OCI-LY1 (cell line): ENCODE measurements at regions not wholly inside any gene's neighbourhood (a gene's known extent, or its start where the extent isn't known, plus 50 kb on each side); places are given as distances from the start of the nearest gene placed in this dataset.

Experiments used
- H2AFZ ChIP-seq: fragments of 200-600 bp; sonication (generic), shearing (Covaris generic); 2 replicates; pipeline ENCODE4 v1.6.0; 2014; ENCODE audit warnings: antibody characterized with exemption, mild to moderate bottlenecking, low read length
- H3F3A ChIP-seq: fragments of 200-600 bp; sonication (generic), shearing (Covaris generic); 2 replicates; pipeline ENCODE4 v1.6.0; 2014; ENCODE audit warnings: mild to moderate bottlenecking, antibody characterized with exemption, low read length, moderate library complexity; ENCODE audit not compliant: insufficient read depth
- H3K27ac ChIP-seq: fragments of 200-600 bp; sonication (generic); 2 replicates; pipeline ENCODE4 v1.5.1; 2014; ENCODE audit warnings: low read length, mixed run types, mild to moderate bottlenecking, low read depth; ENCODE audit not compliant: poor library complexity, severe bottlenecking
- H3K27me3 ChIP-seq: fragments of 200-600 bp; sonication (generic); 2 replicates; pipeline ENCODE4 v1.6.0; 2014; ENCODE audit warnings: antibody characterized with exemption, mild to moderate bottlenecking, low read length, moderate library complexity; ENCODE audit not compliant: insufficient read depth
- H3K36me3 ChIP-seq: fragments of 200-600 bp; sonication (generic); 2 replicates; pipeline ENCODE4 v1.6.1; 2014; ENCODE audit warnings: mild to moderate bottlenecking, antibody characterized with exemption, low read length, moderate library complexity, mixed read lengths; ENCODE audit not compliant: insufficient read depth
- H3K4me1 ChIP-seq: fragments of 200-600 bp; sonication (generic); 2 replicates; pipeline ENCODE4 v1.5.1; 2014; ENCODE audit warnings: mild to moderate bottlenecking, low read length, moderate library complexity; ENCODE audit not compliant: insufficient read depth, severe bottlenecking
- H3K4me2 ChIP-seq: fragments of 200-600 bp; sonication (generic), shearing (Covaris generic); 2 replicates; pipeline ENCODE4 v1.6.1; 2014; ENCODE audit warnings: low read length
- H3K4me3 ChIP-seq: fragments of 200-600 bp; sonication (generic); 2 replicates; pipeline ENCODE4 v1.5.1; 2014; ENCODE audit warnings: low read length, low read depth, mild to moderate bottlenecking, mixed read lengths; ENCODE audit not compliant: poor library complexity, severe bottlenecking
- H3K79me2 ChIP-seq: fragments of 200-600 bp; shearing (Covaris generic); 2 replicates; pipeline ENCODE4 v1.6.1; 2016; ENCODE audit warnings: mixed run types, low read length, mixed read lengths; ENCODE audit not compliant: insufficient read depth
- H3K9ac ChIP-seq: fragments of 200-600 bp; sonication (generic), shearing (Covaris generic); 2 replicates; pipeline ENCODE4 v1.6.1; 2014; ENCODE audit warnings: mild to moderate bottlenecking, low read length, mixed read lengths
- H3K9me2 ChIP-seq: fragments of 200-600 bp; sonication (generic), shearing (Covaris generic); 2 replicates; pipeline ENCODE4 v1.6.1; 2014; ENCODE audit warnings: low read depth, mild to moderate bottlenecking, low read length, mixed read lengths
- H3K9me3 ChIP-seq: fragments of 200-600 bp; shearing (Covaris generic); 2 replicates; pipeline ENCODE4 v1.6.1; 2014; ENCODE audit warnings: low read length, mixed read lengths
- H4K20me1 ChIP-seq: fragments of 200-600 bp; sonication (generic), shearing (Covaris generic); 2 replicates; pipeline ENCODE4 v1.6.0; 2016; ENCODE audit warnings: mild to moderate bottlenecking, low read length; ENCODE audit not compliant: insufficient read depth
- CTCF ChIP-seq: fragments of 200-600 bp; sonication (generic), shearing (Covaris generic); IDR thresholded peaks from 2 replicates; pipeline ENCODE4 v1.5.1; 2017; ENCODE audit warnings: mild to moderate bottlenecking, antibody characterized with exemption, low read length, moderate library complexity, mixed read lengths
- EZH2 ChIP-seq: fragments of 200-600 bp; sonication (generic), shearing (Covaris generic); IDR thresholded peaks from 2 replicates; pipeline ENCODE4 v1.8.0; 2017; ENCODE audit warnings: borderline replicate concordance, mixed run types, mild to moderate bottlenecking, antibody characterized with exemption, low read length, moderate library complexity, mixed read lengths

- no peaks in the 10 kb centered on the region for H3K4me1 ChIP-seq
- no peak overlapping the region for H3K4me3 ChIP-seq
- H4K20me1 ChIP-seq, result no peaks in the 10 kb centered on the region
- H3F3A ChIP-seq, result no peaks in the 10 kb centered on the region
- H3K79me2 ChIP-seq, result no peaks in the 10 kb centered on the region
- H3K27ac ChIP-seq, result no peak overlapping the region
- H3K9me2 ChIP-seq, result no peaks in the 10 kb centered on the region
- H3K4me2 ChIP-seq, result no peak overlapping the region
- no peaks in the 10 kb centered on the region for H3K9me3 ChIP-seq
- no peaks in the 10 kb centered on the region for H3K27me3 ChIP-seq
- TF ChIP-seq EZH2 (no peak), CTCF (no peak)
- H2AFZ ChIP-seq, result no peak overlapping the region
- no peak overlapping the region for H3K9ac ChIP-seq
- H3K36me3 ChIP-seq, result no peaks in the 10 kb centered on the region
These were observed 70.7 kb upstream of the DPH6 start for GRCh38 chr15:35616498-35617271.

- H4K20me1 ChIP-seq, result no peaks in the 10 kb centered on the region
- TF ChIP-seq EZH2, result no peak
- TF ChIP-seq CTCF, result no peak
- H3K4me2 ChIP-seq, result no peak overlapping the region
- no peaks in the 10 kb centered on the region for H3K27me3 ChIP-seq
- no peaks in the 10 kb centered on the region for H3K9me3 ChIP-seq
- H3K4me3 ChIP-seq, result no peak overlapping the region
- no peak overlapping the region for H3K27ac ChIP-seq
- no peaks in the 10 kb centered on the region for H3K79me2 ChIP-seq
- H2AFZ ChIP-seq, result no peak overlapping the region
- H3K4me1 ChIP-seq, result no peaks in the 10 kb centered on the region
- H3K9ac ChIP-seq, result no peak overlapping the region
- no peaks in the 10 kb centered on the region for H3K9me2 ChIP-seq
- no peaks in the 10 kb centered on the region for H3F3A ChIP-seq
- H3K36me3 ChIP-seq, result no peaks in the 10 kb centered on the region
These were observed 72.6 kb upstream of the DPH6 start for GRCh38 chr15:35618260-35619188.

- no peaks in the 10 kb centered on the region for H3K27me3 ChIP-seq
- TF ChIP-seq EZH2 (no peak), CTCF (no peak)
- no peak overlapping the region for H3K9ac ChIP-seq
- no peaks in the 10 kb centered on the region for H3K9me3 ChIP-seq
- H3K4me1 ChIP-seq, result no peaks in the 10 kb centered on the region
- no peaks in the 10 kb centered on the region for H3K36me3 ChIP-seq
- H3K4me3 ChIP-seq, result no peak overlapping the region
- no peak overlapping the region for H2AFZ ChIP-seq
- H4K20me1 ChIP-seq, result no peaks in the 10 kb centered on the region
- H3K79me2 ChIP-seq, result no peaks in the 10 kb centered on the region
- no peak overlapping the region for H3K4me2 ChIP-seq
- H3K27ac ChIP-seq, result no peak overlapping the region
- H3K9me2 ChIP-seq, result no peaks in the 10 kb centered on the region
- no peaks in the 10 kb centered on the region for H3F3A ChIP-seq
These were observed 76.8 kb upstream of the DPH6 start for GRCh38 chr15:35622641-35623340.
